IMR-90 (cell line): ENCODE measurements at regions not wholly inside any gene's neighbourhood (a gene's known extent, or its start where the extent isn't known, plus 50 kb on each side); places are given as distances from the start of the nearest gene placed in this dataset.

Experiments
- ATAC-seq: fragments of 200-7000 bp; cut with Tn5 transposase; 2 replicates; pipeline ENCODE4 v1.9.1; 2020; ENCODE audit warnings: low read depth, mild to moderate bottlenecking, moderate library complexity
- BruUV-seq: library from RNA; stranded (reverse); fragments of 400-500 nt; replicated peaks from 2 replicates; lab custom pipeline; 2021; lab: Mats Ljungman, UMichigan
- CTCF ChIA-PET: fragments of 300-600 bp; formaldehyde crosslinking; extraction: SDS; loops from one replicate; lab custom pipeline; 2021; ENCODE audit warnings: antibody characterized with exemption; lab: Yijun Ruan, JAX
- POLR2A ChIA-PET: fragments of 300-600 bp; sonication (Branson Sonifier 250); formaldehyde crosslinking; loops from one replicate; lab custom pipeline; 2022; ENCODE audit warnings: antibody characterized with exemption; ENCODE audit not compliant: unreplicated experiment; lab: Charles Lee
- DNase-seq: peaks from one replicate; pipeline ENCODE4 v3.0.0; 2013
- H2AFZ ChIP-seq: replicated peaks from 2 replicates; pipeline ENCODE3; 2013; ENCODE audit warnings: low read length, mild to moderate bottlenecking; ENCODE audit not compliant: poor library complexity
- H2AK5ac ChIP-seq: 2 replicates; pipeline ENCODE4 v1.6.1; 2013; ENCODE audit warnings: low read depth, low read length, inconsistent platforms
- H2AK9ac ChIP-seq: replicated peaks from 2 replicates; pipeline ENCODE3; 2013; ENCODE audit warnings: mild to moderate bottlenecking, low read depth, low read length, moderate library complexity; ENCODE audit not compliant: poor library complexity
- H2BK120ac ChIP-seq: 2 replicates; pipeline ENCODE4 v1.6.1; 2013; ENCODE audit warnings: low read depth, low read length, inconsistent platforms
- H2BK15ac ChIP-seq: 3 replicates; pipeline ENCODE4 v1.6.1; 2013; ENCODE audit warnings: low read depth, low read length, inconsistent platforms
- H2BK20ac ChIP-seq: 2 replicates; pipeline ENCODE4 v1.6.1; 2013; ENCODE audit warnings: low read depth, mild to moderate bottlenecking, inconsistent platforms, low read length, moderate library complexity
- H2BK5ac ChIP-seq: 2 replicates; pipeline ENCODE4 v1.6.1; 2013; ENCODE audit warnings: mild to moderate bottlenecking, low read depth, low read length, inconsistent platforms; ENCODE audit not compliant: poor library complexity, severe bottlenecking
- H3K14ac ChIP-seq: replicated peaks from 2 replicates; pipeline ENCODE4 v1.6.1; 2013; ENCODE audit warnings: low read depth, low read length, inconsistent platforms
- H3K18ac ChIP-seq: 2 replicates; pipeline ENCODE4 v1.6.1; 2013; ENCODE audit warnings: low read depth, low read length, control low read depth
- H3K23ac ChIP-seq: 2 replicates; pipeline ENCODE4 v1.6.1; 2013; ENCODE audit warnings: low read depth, low read length, inconsistent platforms
- H3K27ac ChIP-seq: 2 replicates; pipeline ENCODE4 v1.5.1; 2013; ENCODE audit warnings: mild to moderate bottlenecking, control low read depth, low read length; ENCODE audit not compliant: insufficient read depth
- H3K27me3 ChIP-seq: 2 replicates; pipeline ENCODE4 v1.6.1; 2013; ENCODE audit warnings: low read length; ENCODE audit not compliant: control insufficient read depth, insufficient read depth
- H3K36me3 ChIP-seq: 2 replicates; pipeline ENCODE4 v1.6.1; 2013; ENCODE audit warnings: low read length, mixed read lengths; ENCODE audit not compliant: control insufficient read depth, insufficient read depth
- H3K4ac ChIP-seq: 2 replicates; pipeline ENCODE4 v1.6.1; 2013; ENCODE audit warnings: low read depth, low read length, inconsistent platforms
- H3K4me1 ChIP-seq: 2 replicates; pipeline ENCODE4 v1.6.1; 2013; ENCODE audit warnings: low read length, mixed read lengths; ENCODE audit not compliant: control insufficient read depth, insufficient read depth
- H3K4me2 ChIP-seq: 2 replicates; pipeline ENCODE4 v1.6.1; 2013; ENCODE audit warnings: low read depth, mild to moderate bottlenecking, control low read depth, low read length, moderate library complexity
- H3K4me3 ChIP-seq: 2 replicates; pipeline ENCODE4 v1.5.1; 2013; ENCODE audit warnings: low read depth, mild to moderate bottlenecking, control low read depth, low read length, moderate library complexity; ENCODE audit not compliant: insufficient read depth
- H3K56ac ChIP-seq: 2 replicates; pipeline ENCODE4 v1.6.1; 2013; ENCODE audit warnings: low read length, inconsistent platforms; ENCODE audit not compliant: insufficient read depth; ENCODE audit errors: extremely low read depth
- H3K79me1 ChIP-seq, 2 experiments: 2 replicates each; pipeline ENCODE4 v1.6.1; 2013; ENCODE audit warnings: low read length in 2 of 2, inconsistent platforms in 1 of 2, low read depth in 1 of 2
- H3K9ac ChIP-seq: 2 replicates; pipeline ENCODE4 v1.6.1; 2013; ENCODE audit warnings: low read depth, low read length, control low read depth
- H3K9me1 ChIP-seq: 2 replicates; pipeline ENCODE4 v1.6.1; 2013; ENCODE audit warnings: low read length, inconsistent platforms; ENCODE audit not compliant: insufficient read depth
- H3K9me3 ChIP-seq: 2 replicates; pipeline ENCODE4 v1.6.1; 2013; ENCODE audit warnings: low read length; ENCODE audit not compliant: control insufficient read depth, insufficient read depth
- H4K20me1 ChIP-seq: 2 replicates; pipeline ENCODE4 v1.6.1; 2013; ENCODE audit warnings: low read length, inconsistent platforms; ENCODE audit not compliant: insufficient read depth
- H4K5ac ChIP-seq: 2 replicates; pipeline ENCODE4 v1.6.1; 2013; ENCODE audit warnings: mild to moderate bottlenecking, low read depth, low read length, control low read depth
- H4K8ac ChIP-seq, 2 experiments: 2 replicates each; pipeline ENCODE4 v1.6.1; 2013; ENCODE audit warnings: low read depth in 2 of 2, low read length in 2 of 2, control low read depth in 1 of 2, inconsistent platforms in 1 of 2
- H4K91ac ChIP-seq: 2 replicates; pipeline ENCODE4 v1.6.1; 2013; ENCODE audit warnings: low read depth, low read length, inconsistent platforms; ENCODE audit not compliant: insufficient read depth
- BHLHE40 ChIP-seq: fragments of 150-350 bp; IDR thresholded peaks from 2 replicates; pipeline ENCODE4 v1.6.1; 2016; ENCODE audit warnings: mild to moderate bottlenecking, low read depth, low read length
- CEBPB ChIP-seq: IDR thresholded peaks from 2 replicates; pipeline ENCODE4 v1.6.1; 2012; ENCODE audit warnings: low read depth, low read length, improper control_type of control experiment
- CTCF ChIP-seq: conservative IDR thresholded peaks from 2 replicates; pipeline ENCODE4 v1.5.1; 2012; ENCODE audit warnings: mild to moderate bottlenecking, low read depth, low read length, improper control_type of control experiment
- MAFK ChIP-seq: IDR thresholded peaks from 2 replicates; pipeline ENCODE4 v1.6.1; 2012; ENCODE audit warnings: low read depth, low read length, improper control_type of control experiment
- MXI1 ChIP-seq: IDR thresholded peaks from 2 replicates; pipeline ENCODE4 v1.6.1; 2012; ENCODE audit warnings: low read depth, mild to moderate bottlenecking, low read length, moderate library complexity, borderline replicate concordance
- NFE2L2 ChIP-seq: fragments of 150-350 bp; IDR thresholded peaks from 2 replicates; pipeline ENCODE4 v1.6.1; 2016; ENCODE audit warnings: low read depth, mild to moderate bottlenecking, low read length
- POLR2A ChIP-seq: IDR thresholded peaks from 2 replicates; pipeline ENCODE4 v1.6.1; 2012; ENCODE audit warnings: mild to moderate bottlenecking, low read depth, low read length
- RFX5 ChIP-seq: IDR thresholded peaks from 2 replicates; pipeline ENCODE4 v1.8.0; 2012; ENCODE audit warnings: low read depth, mild to moderate bottlenecking, low read length, moderate library complexity
- SMC3 ChIP-seq: fragments of 150-350 bp; IDR thresholded peaks from 2 replicates; pipeline ENCODE4 v1.6.1; 2016; ENCODE audit warnings: low read depth, mild to moderate bottlenecking, antibody characterized with exemption, low read length, moderate library complexity
- USF2 ChIP-seq: fragments of 150-350 bp; IDR thresholded peaks from 2 replicates; pipeline ENCODE4 v1.6.1; 2017; ENCODE audit warnings: mild to moderate bottlenecking, antibody characterized with exemption, low read length, low read depth
- WGBS, 2 experiments: methylation state at CpG; one replicate each; pipeline versions ENCODE4 v1.1.5 to v1.1.7; 2013; ENCODE audit warnings: missing lambda C conversion rate in 2 of 2; ENCODE audit not compliant: insufficient read length in 1 of 2; ENCODE audit errors: extremely low coverage in 2 of 2; 5-methylcytosine and 5-hydroxymethylcytosine counted together
- dilution Hi-C: fragments of 300-500 bp; cut with HindIII; formaldehyde crosslinking; loops from one replicate; pipeline ENCODE4 v1.14.3; 2018; ENCODE audit warnings: low sequenced_read_pairs; ENCODE audit not compliant: unreplicated experiment
- in situ Hi-C: fragments of 300-500 bp; cut with MboI; formaldehyde crosslinking; loops from 3 replicates; pipeline ENCODE4 v1.14.3; 2019; ENCODE audit warnings: low sequenced_read_pairs, inconsistent platforms, mixed read lengths
- intact Hi-C: fragments of 100-400 bp; cut with micrococcal nuclease; formaldehyde crosslinking; loops from 2 replicates; pipeline ENCODE4 v1.10.0; 2022

- in situ Hi-C loops: no loop called here
- 50% methylated on average over 1 of the region's 6 CpGs; no CpG with 5 or more reads in 1 of the 2 experiments for WGBS, 2 experiments
- no TSS peak for BruUV-seq
Observed at GRCh38 chr3:96175500-96175899, 638.9 kb upstream of the EPHA6 start.

More at GRCh38 chr3:96175500-96175899, 638.9 kb upstream of the EPHA6 start:
- Histone ChIP-seq H3K4me2 (no peak overlapping the region), H3K56ac (no peak overlapping the region), H2BK120ac (no peak overlapping the region), H3K18ac (no peak overlapping the region), H4K91ac (no peak overlapping the region), H4K8ac (no peak overlapping the region), H3K4ac (no peak overlapping the region), H4K20me1 (no peaks in the 10 kb centered on the region), H3K9ac (no peak overlapping the region), H3K79me1 (no peaks in the 10 kb centered on the region), H3K27me3 (no peaks in the 10 kb centered on the region), H2AK9ac (no peak overlapping the region), H3K27ac (no peak overlapping the region), H3K9me3 (peaks cover 6% of the 10 kb centered on the region; the same call in 1 of the 2 replicates), H2BK15ac (no peak overlapping the region), H2BK20ac (no peak overlapping the region), H3K9me1 (no peaks in the 10 kb centered on the region), H3K4me3 (no peak overlapping the region), H3K23ac (no peak overlapping the region), H2BK5ac (no peak overlapping the region), H2AK5ac (no peak overlapping the region), H3K36me3 (no peaks in the 10 kb centered on the region), H4K5ac (no peak overlapping the region), H3K4me1 (no peaks in the 10 kb centered on the region), H2AFZ (no peak overlapping the region), H3K14ac (no peak overlapping the region)
- no peak for ATAC-seq
- ChIA-PET CTCF (no interaction called here), POLR2A (no interaction called here)
- TF ChIP-seq BHLHE40 (no peak), NFE2L2 (no peak), USF2 (no peak), CEBPB (no peak), POLR2A (no peak), CTCF (no peak), MXI1 (no peak), MAFK (no peak), SMC3 (no peak), RFX5 (no peak)
- intact Hi-C loops: no loop called here
- dilution Hi-C loops: no loop called here
- no peak for DNase-seq
